Activated CD4-positive, alpha-beta memory T cell treated with anti-CD3 and anti-CD28 coated beads for 36 hours (primary cell): ENCODE measurements at regions not wholly inside any gene's neighbourhood (a gene's known extent, or its start where the extent isn't known, plus 50 kb on each side); places are given as distances from the start of the nearest gene placed in this dataset.
"Not testable (repeated sequence)": the region's sequence is repeated elsewhere in the genome, so short reads cannot be mapped to it uniquely, and the experiment has no call there.

Experiments used
- CTCF ChIA-PET: fragments of 350-600 bp; sonication (Branson Sonifier 250); formaldehyde crosslinking; loops from one replicate; lab custom pipeline; 2021; ENCODE audit warnings: antibody characterized with exemption, inconsistent platforms; lab: Charles Lee
- POLR2A ChIA-PET: fragments of 350-600 bp; sonication (Branson Sonifier 250); formaldehyde crosslinking; loops from one replicate; lab custom pipeline; 2021; ENCODE audit warnings: antibody characterized with exemption; lab: Charles Lee
- DNase-seq: peaks from one replicate; pipeline ENCODE4 v3.0.0-alpha.2; 2020
- H3K27ac Mint-ChIP-seq: one replicate; pipeline ENCODE4 v1.8.0; 2021; ENCODE audit warnings: mixed read lengths
- H3K27me3 Mint-ChIP-seq: one replicate; pipeline ENCODE4 v1.8.0; 2021; ENCODE audit warnings: mixed read lengths
- H3K36me3 Mint-ChIP-seq: one replicate; pipeline ENCODE4 v1.8.0; 2021; ENCODE audit warnings: mixed read lengths
- H3K4me1 Mint-ChIP-seq: one replicate; pipeline ENCODE4 v1.8.0; 2021; ENCODE audit warnings: low read depth, mixed read lengths
- H3K4me3 Mint-ChIP-seq: one replicate; pipeline ENCODE4 v1.8.0; 2021; ENCODE audit warnings: mild to moderate bottlenecking, mixed read lengths
- H3K9me3 Mint-ChIP-seq: one replicate; pipeline ENCODE4 v1.8.0; 2021; ENCODE audit warnings: mixed read lengths
- intact Hi-C: fragments of 100-400 bp; cut with micrococcal nuclease; formaldehyde crosslinking; loops from one replicate; pipeline ENCODE4 v1.15.1; 2023

GRCh38 chrX:45479835-45480422, 279.3 kb upstream of the DIPK2B start:
- Mint-ChIP-seq H3K4me3 (no peak overlapping the region), H3K9me3 (no peaks in the 10 kb centered on the region), H3K36me3 (no peaks in the 10 kb centered on the region), H3K27me3 (peaks cover 1% of the 10 kb centered on the region), H3K4me1 (peaks cover 10% of the 10 kb centered on the region), H3K27ac (no peak overlapping the region)
- POLR2A ChIA-PET, result interaction anchor here (1.4 kb wide), 1 partner anchor 142 kb away, joined by 3 read pairs; no protein-coding TSS in a partner anchor
- CTCF ChIA-PET, result no interaction called here
- intact Hi-C loops, result no loop called here
- DNase-seq, result no peak

- H3K9me3 Mint-ChIP-seq, result no peaks in the 10 kb centered on the region
- DNase-seq, result no peak
- no peak overlapping the region for H3K27ac Mint-ChIP-seq
- H3K27me3 Mint-ChIP-seq, result peaks cover 1% of the 10 kb centered on the region
- no peaks in the 10 kb centered on the region for H3K36me3 Mint-ChIP-seq
- H3K4me3 Mint-ChIP-seq, result no peak overlapping the region
- H3K4me1 Mint-ChIP-seq, result peaks cover 10% of the 10 kb centered on the region
- intact Hi-C loops, result no loop called here
- ChIA-PET POLR2A (interaction anchor here (1.4 kb wide), 1 partner anchor 143 kb away, joined by 3 read pairs; no protein-coding TSS in a partner anchor), CTCF (no interaction called here)
Measured at GRCh38 chrX:45479196-45479834, 278.6 kb upstream of the DIPK2B start.

- peaks cover 2% of the 10 kb centered on the region for H3K27me3 Mint-ChIP-seq
- H3K9me3 Mint-ChIP-seq, result peaks cover 2% of the 10 kb centered on the region
- no peaks in the 10 kb centered on the region for H3K36me3 Mint-ChIP-seq
- ChIA-PET CTCF (no interaction called here), POLR2A (no interaction called here)
- intact Hi-C loops, result no loop called here
- peaks cover 2% of the 10 kb centered on the region for H3K4me1 Mint-ChIP-seq
- H3K27ac Mint-ChIP-seq, result no peak overlapping the region
- H3K4me3 Mint-ChIP-seq, result no peak overlapping the region
- DNase-seq, result no peak
Measured at GRCh38 chrX:45472968-45473367, 272.3 kb upstream of the DIPK2B start.

GRCh38 chrX:45467537-45467936, 266.9 kb upstream of the DIPK2B start:
- H3K36me3 Mint-ChIP-seq, intact Hi-C loops, POLR2A ChIA-PET, DNase-seq, CTCF ChIA-PET, H3K27me3 Mint-ChIP-seq, H3K27ac Mint-ChIP-seq, H3K4me1 Mint-ChIP-seq, H3K4me3 Mint-ChIP-seq: not testable (repeated sequence)
- H3K9me3 Mint-ChIP-seq, result peaks cover 13% of the 10 kb centered on the region

- POLR2A ChIA-PET, intact Hi-C loops, H3K36me3 Mint-ChIP-seq, CTCF ChIA-PET, DNase-seq, H3K27me3 Mint-ChIP-seq, H3K4me1 Mint-ChIP-seq, H3K4me3 Mint-ChIP-seq, H3K27ac Mint-ChIP-seq, H3K9me3 Mint-ChIP-seq: not testable (repeated sequence)
Measured at GRCh38 chrX:45455732-45456131, 255.1 kb upstream of the DIPK2B start.

- H3K9me3 Mint-ChIP-seq, result no peaks in the 10 kb centered on the region
- intact Hi-C loops, result no loop called here
- H3K36me3 Mint-ChIP-seq, result no peaks in the 10 kb centered on the region
- no peaks in the 10 kb centered on the region for H3K4me1 Mint-ChIP-seq
- H3K27me3 Mint-ChIP-seq, result no peaks in the 10 kb centered on the region
- DNase-seq, result no peak
- ChIA-PET CTCF (no interaction called here), POLR2A (no interaction called here)
- no peak overlapping the region for H3K27ac Mint-ChIP-seq
- no peak overlapping the region for H3K4me3 Mint-ChIP-seq
Measured at GRCh38 chrX:45454290-45454689, 253.6 kb upstream of the DIPK2B start.

GRCh38 chrX:45449982-45450381, 249.3 kb upstream of the DIPK2B start:
- no peak overlapping the region for H3K27ac Mint-ChIP-seq
- no peak for DNase-seq
- ChIA-PET CTCF (no interaction called here), POLR2A (no interaction called here)
- peaks cover 9% of the 10 kb centered on the region for H3K4me1 Mint-ChIP-seq
- intact Hi-C loops, result no loop called here
- no peaks in the 10 kb centered on the region for H3K9me3 Mint-ChIP-seq
- no peaks in the 10 kb centered on the region for H3K27me3 Mint-ChIP-seq
- H3K4me3 Mint-ChIP-seq, result no peak overlapping the region
- H3K36me3 Mint-ChIP-seq, result no peaks in the 10 kb centered on the region

GRCh38 chrX:45447995-45448394, 247.3 kb upstream of the DIPK2B start:
- H3K27ac Mint-ChIP-seq, result no peak overlapping the region
- intact Hi-C loops, result loop anchor here (2.0 kb wide), 1 partner anchor 67 kb away; no protein-coding TSS in a partner anchor
- no peak overlapping the region for H3K4me3 Mint-ChIP-seq
- ChIA-PET CTCF (no interaction called here), POLR2A (no interaction called here)
- no peak for DNase-seq
- H3K36me3 Mint-ChIP-seq, result no peaks in the 10 kb centered on the region
- no peaks in the 10 kb centered on the region for H3K27me3 Mint-ChIP-seq
- H3K9me3 Mint-ChIP-seq, result no peaks in the 10 kb centered on the region
- H3K4me1 Mint-ChIP-seq, result peaks cover 9% of the 10 kb centered on the region

- H3K27me3 Mint-ChIP-seq, result no peaks in the 10 kb centered on the region
- peaks cover 9% of the 10 kb centered on the region for H3K4me1 Mint-ChIP-seq
- no peak overlapping the region for H3K4me3 Mint-ChIP-seq
- DNase-seq, result no peak
- H3K9me3 Mint-ChIP-seq, result no peaks in the 10 kb centered on the region
- ChIA-PET POLR2A (interaction anchor here (0.6 kb wide), 1 partner anchor 73 kb away, joined by 8 read pairs; no protein-coding TSS in a partner anchor), CTCF (no interaction called here)
- H3K36me3 Mint-ChIP-seq, result no peaks in the 10 kb centered on the region
- H3K27ac Mint-ChIP-seq, result no peak overlapping the region
- intact Hi-C loops, result loop anchor here (2.0 kb wide), 1 partner anchor 67 kb away; no protein-coding TSS in a partner anchor
Measured at GRCh38 chrX:45447331-45447730, 246.7 kb upstream of the DIPK2B start.

GRCh38 chrX:45445745-45446412, 245.2 kb upstream of the DIPK2B start:
- ChIA-PET POLR2A (interaction anchor here (1.6 kb wide), 1 partner anchor 265 kb away, joined by 4 read pairs; no protein-coding TSS in a partner anchor), CTCF (no interaction called here)
- H3K9me3 Mint-ChIP-seq, result no peaks in the 10 kb centered on the region
- peaks cover 9% of the 10 kb centered on the region for H3K4me1 Mint-ChIP-seq
- H3K4me3 Mint-ChIP-seq, result no peak overlapping the region
- H3K27ac Mint-ChIP-seq, result peak overlapping the region; percentile 33
- intact Hi-C loops, result loop anchor here (2.0 kb wide), 1 partner anchor 69 kb away; no protein-coding TSS in a partner anchor
- H3K36me3 Mint-ChIP-seq, result no peaks in the 10 kb centered on the region
- DNase-seq, result no peak
- no peaks in the 10 kb centered on the region for H3K27me3 Mint-ChIP-seq

GRCh38 chrX:45437186-45437585, 236.5 kb upstream of the DIPK2B start:
- Mint-ChIP-seq H3K4me1 (no peaks in the 10 kb centered on the region), H3K9me3 (no peaks in the 10 kb centered on the region), H3K27ac (no peak overlapping the region), H3K4me3 (no peak overlapping the region), H3K36me3 (no peaks in the 10 kb centered on the region), H3K27me3 (no peaks in the 10 kb centered on the region)
- POLR2A ChIA-PET, result no interaction called here
- CTCF ChIA-PET, result no interaction called here
- intact Hi-C loops, result no loop called here
- no peak for DNase-seq

- intact Hi-C loops, result no loop called here
- POLR2A ChIA-PET, result no interaction called here
- Mint-ChIP-seq H3K4me3 (no peak overlapping the region), H3K36me3 (no peaks in the 10 kb centered on the region), H3K4me1 (no peaks in the 10 kb centered on the region), H3K27me3 (peaks cover 2% of the 10 kb centered on the region), H3K9me3 (no peaks in the 10 kb centered on the region), H3K27ac (no peak overlapping the region)
- CTCF ChIA-PET, result no interaction called here
- no peak for DNase-seq
Measured at GRCh38 chrX:45435481-45435880, 234.8 kb upstream of the DIPK2B start.
